DMS53 (cell line): ENCODE measurements at regions not wholly inside any gene's neighbourhood (a gene's known extent, or its start where the extent isn't known, plus 50 kb on each side); places are given as distances from the start of the nearest gene placed in this dataset.

Source experiments
- DNase-seq: peaks from one replicate; lab custom pipeline; 2025; lab: John Stamatoyannopoulos, UW

DNA sequence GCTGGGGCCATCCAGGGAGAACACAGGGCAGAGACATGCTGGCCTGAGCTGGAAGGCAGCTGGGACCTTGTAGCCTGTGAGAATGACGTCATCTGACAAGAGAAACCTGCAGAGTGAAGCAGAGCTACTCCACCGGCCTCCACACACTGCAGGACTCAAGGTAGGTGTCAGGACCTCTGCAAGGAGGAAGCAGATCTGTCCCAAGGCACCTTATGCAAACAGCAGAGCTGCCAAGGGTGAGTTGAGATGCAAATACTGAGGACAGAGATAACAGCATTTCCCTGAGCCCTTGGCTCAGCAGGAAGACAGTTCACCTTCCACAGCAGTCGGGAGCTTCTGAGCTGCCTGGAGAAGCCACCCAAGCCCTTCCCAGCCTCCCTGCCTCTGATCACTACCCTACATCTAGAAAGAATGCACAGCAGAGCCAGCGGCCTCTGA, 51.9 kb upstream of the IGSF9B start:
- DNase-seq: peak; percentile 63

- DNase-seq: no peak
Measured at GRCh38 chr11:134013518-134013917, 55.4 kb upstream of the JAM3 start.

DNA sequence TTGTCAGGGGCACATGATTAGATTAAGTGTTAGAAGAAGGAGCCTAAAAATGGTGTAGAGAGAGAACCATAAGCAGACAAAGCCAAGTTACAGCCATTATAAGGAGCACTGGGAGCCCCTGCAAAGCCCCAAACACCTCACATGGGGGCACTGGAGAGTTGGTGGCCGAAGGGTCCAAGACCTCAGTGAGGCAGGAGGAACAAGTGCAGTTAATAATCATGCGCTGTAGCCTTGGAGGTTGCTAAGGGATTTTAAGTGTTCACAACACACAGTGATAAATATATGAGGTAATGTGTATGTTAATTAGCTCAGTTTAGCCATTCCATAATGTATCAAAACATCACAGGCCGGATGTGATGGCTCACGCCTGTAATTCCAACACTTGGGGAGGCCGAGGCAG, 54.4 kb upstream of the JAM3 start:
- DNase-seq: peak; percentile 67

DNA sequence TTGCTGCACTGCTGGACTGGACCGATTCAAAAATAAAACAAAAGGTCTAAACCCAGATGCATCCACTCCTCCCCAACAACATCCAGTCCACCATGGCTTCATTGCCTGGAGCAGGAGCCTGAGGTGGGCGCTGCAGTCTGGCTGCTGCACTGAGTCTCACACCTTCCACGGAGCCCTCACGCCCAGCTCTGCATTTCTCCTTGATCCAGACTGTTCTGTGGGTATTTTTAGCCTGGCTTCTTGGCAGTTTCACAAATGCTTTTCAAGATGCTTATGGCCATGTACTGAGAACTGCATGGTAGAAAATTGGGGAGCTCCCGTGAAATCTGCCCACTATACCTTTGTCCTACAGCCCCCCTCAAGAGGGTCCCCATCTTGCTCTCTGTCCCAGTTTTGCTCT, 53.3 kb upstream of the JAM3 start:
- no peak for DNase-seq

DNA sequence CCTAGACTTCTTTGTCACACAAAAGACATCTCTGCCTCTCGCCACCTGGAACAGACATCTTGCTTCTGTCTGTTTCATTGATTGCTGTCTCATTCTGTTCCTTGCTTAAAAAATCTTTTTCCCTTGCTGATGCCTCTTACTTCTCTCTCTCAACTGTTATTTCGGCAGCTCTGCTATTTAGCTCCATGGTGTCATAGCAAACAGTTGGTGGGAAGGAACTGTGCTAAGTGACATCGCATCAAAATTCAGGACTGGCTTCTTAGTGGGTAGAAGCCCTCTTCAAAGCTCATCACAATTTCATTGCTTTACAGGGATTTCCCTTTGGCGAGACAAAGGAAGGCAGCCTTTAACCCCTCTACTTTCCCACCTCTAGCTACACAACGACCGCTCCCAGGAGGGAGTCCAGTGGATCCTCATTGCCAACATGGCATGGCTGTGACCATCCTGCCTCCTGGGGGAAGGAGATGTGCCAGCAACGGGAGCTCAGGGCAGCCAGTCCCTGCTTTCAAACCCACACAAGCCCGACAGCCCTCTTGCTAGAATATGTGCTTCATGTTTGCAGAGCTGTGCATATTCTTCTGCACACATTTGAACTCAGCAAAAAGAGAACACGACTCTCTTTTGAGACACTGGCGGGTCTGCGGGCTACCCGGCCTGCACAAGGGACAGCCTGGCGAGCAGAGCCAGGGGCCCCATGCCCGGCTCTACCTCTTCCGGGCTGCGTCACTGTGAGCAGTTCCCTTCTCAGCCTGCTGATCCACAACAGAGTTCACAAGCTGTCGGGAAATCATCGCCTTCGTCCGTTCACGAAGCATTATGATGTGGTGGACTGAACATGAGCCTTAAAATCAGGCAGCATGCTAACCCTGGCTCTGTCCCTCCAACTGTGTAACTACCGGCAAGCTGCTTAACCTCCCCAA, 51.1 kb upstream of the JAM3 start:
- no peak for DNase-seq
